BJ (cell line): ENCODE measurements at regions not wholly inside any gene's neighbourhood (a gene's known extent, or its start where the extent isn't known, plus 50 kb on each side); places are given as distances from the start of the nearest gene placed in this dataset.

Experiments used
- CTCF ChIA-PET: fragments of 350-600 bp; formaldehyde crosslinking; extraction: SDS; loops from one replicate; lab custom pipeline; 2021; ENCODE audit warnings: antibody characterized with exemption, inconsistent platforms; lab: Yijun Ruan, JAX
- POLR2A ChIA-PET: fragments of 300-600 bp; sonication (Branson Sonifier 250); formaldehyde crosslinking; extraction: SDS; loops from one replicate; lab custom pipeline; 2021; ENCODE audit warnings: antibody characterized with exemption; lab: Charles Lee
- DNase-seq: peaks from one replicate; pipeline ENCODE4 v3.0.0-alpha.2; 2011; ENCODE audit warnings: low read depth
- H3K27me3 ChIP-seq: 2 replicates; pipeline ENCODE4 v1.6.0; 2011; ENCODE audit warnings: low read length; ENCODE audit not compliant: control insufficient read depth, insufficient read depth
- H3K36me3 ChIP-seq: 2 replicates; pipeline ENCODE4 v1.5.1; 2011; ENCODE audit warnings: low read length; ENCODE audit not compliant: control insufficient read depth, insufficient read depth
- H3K4me3 ChIP-seq: 2 replicates; pipeline ENCODE4 v1.5.1; 2011; ENCODE audit warnings: low read depth, mild to moderate bottlenecking, control low read depth, low read length
- CTCF ChIP-seq: IDR thresholded peaks from 2 replicates; pipeline ENCODE4 v1.5.1; 2011; ENCODE audit warnings: low read depth, mild to moderate bottlenecking, control low read depth, inconsistent platforms, low read length, moderate library complexity; ENCODE audit not compliant: insufficient read depth

DNA sequence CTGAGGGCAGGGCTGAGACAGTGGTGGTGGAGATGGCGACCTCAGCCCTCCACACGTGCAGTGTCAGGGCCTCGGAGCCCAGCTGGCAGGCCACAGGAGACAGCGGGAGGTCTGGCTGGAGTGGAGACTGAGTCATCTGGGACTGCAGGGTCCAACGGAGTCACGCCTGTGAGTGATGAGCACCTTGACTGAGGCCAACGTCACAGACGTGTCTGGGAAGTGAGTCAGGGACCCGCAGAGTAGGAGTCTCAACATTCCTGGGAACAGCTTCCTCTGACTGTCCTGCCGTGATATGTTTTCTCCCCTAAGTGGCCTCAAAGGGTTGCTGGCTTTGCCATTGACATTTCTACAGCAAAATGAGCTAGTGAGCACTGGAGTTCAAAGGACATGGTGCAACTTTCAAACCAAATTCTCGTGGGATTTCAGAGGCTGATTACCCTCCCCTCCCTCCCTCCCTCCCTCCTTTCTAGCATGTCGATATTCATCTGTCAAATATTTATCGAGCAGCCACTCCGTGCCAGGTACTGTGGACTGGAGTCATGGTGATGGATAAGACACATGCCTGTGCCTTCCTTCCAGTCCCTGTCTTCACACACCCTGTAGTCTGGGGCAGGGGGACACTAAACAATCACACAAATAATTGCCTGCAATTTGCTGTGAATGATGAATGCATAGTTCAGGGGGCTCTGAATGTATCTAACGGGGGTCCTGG, 53.3 kb upstream of the AMOTL2 start:
- Histone ChIP-seq H3K36me3 (no peaks in the 10 kb centered on the region), H3K27me3 (no peaks in the 10 kb centered on the region), H3K4me3 (no peak overlapping the region)
- no peak for TF ChIP-seq CTCF
- peak; percentile 99 for DNase-seq
- ChIA-PET POLR2A (interaction anchor here (0.6 to 1.1 kb wide), 3 partner anchors 17 to 64 kb away, joined by 3 to 8 read pairs (median 5); no protein-coding TSS in a partner anchor), CTCF (interaction anchor here (0.6 to 2.0 kb wide), 8 partner anchors 18 to 216 kb away, joined by 3 to 7 read pairs (median 4); partner anchors contain the start of gene AMOTL2)

- no peak for TF ChIP-seq CTCF
- ChIA-PET CTCF (interaction anchor here (0.9 to 1.9 kb wide), 7 partner anchors 10 to 52 kb away, joined by 3 to 7 read pairs (median 4); partner anchors contain the start of gene AMOTL2), POLR2A (interaction anchor here (1.1 kb wide), 1 partner anchor 63 kb away, joined by 5 read pairs; no protein-coding TSS in a partner anchor)
- Histone ChIP-seq H3K36me3 (no peaks in the 10 kb centered on the region), H3K27me3 (no peaks in the 10 kb centered on the region), H3K4me3 (no peak overlapping the region)
- no peak for DNase-seq
These were observed 52.5 kb upstream of the AMOTL2 start for GRCh38 chr3:134426660-134427181.

DNA sequence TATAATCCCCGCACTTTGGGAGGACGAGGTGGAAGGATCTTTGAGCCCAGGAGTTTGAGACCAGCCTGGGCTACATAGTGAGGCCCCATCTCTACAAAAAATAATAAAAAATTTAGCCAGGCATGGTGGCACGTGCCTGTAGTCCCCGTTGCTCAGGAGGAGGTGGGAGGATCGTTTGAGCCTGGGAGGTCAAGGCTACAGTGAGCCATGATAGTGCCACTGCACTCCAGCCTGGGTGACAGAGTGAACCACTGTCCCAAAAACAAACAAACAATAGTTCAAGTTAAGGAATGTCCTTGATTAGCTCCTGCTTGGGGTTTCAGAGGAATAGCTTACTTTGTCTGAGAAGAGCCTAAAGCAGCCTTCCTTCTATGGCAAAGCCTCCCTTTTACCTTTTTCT, 51.7 kb upstream of the AMOTL2 start:
- POLR2A ChIA-PET: interaction anchor here (0.6 kb wide), 1 partner anchor 51 kb away, joined by 3 read pairs; no protein-coding TSS in a partner anchor
- Histone ChIP-seq H3K27me3 (no peaks in the 10 kb centered on the region), H3K4me3 (no peak overlapping the region), H3K36me3 (no peaks in the 10 kb centered on the region)
- TF ChIP-seq CTCF: no peak
- CTCF ChIA-PET: interaction anchor here (0.9 to 1.4 kb wide), 3 partner anchors 9 to 48 kb away, joined by 3 to 5 read pairs (median 4); no protein-coding TSS in a partner anchor
- no peak for DNase-seq
